IMR-90 (cell line): ENCODE measurements at regions not wholly inside any gene's neighbourhood (a gene's known extent, or its start where the extent isn't known, plus 50 kb on each side); places are given as distances from the start of the nearest gene placed in this dataset.

ENCODE experiments used
- ATAC-seq: fragments of 200-7000 bp; cut with Tn5 transposase; 2 replicates; pipeline ENCODE4 v1.9.1; 2020; ENCODE audit warnings: low read depth, mild to moderate bottlenecking, moderate library complexity
- BruUV-seq: library from RNA; stranded (reverse); fragments of 400-500 nt; replicated peaks from 2 replicates; lab custom pipeline; 2021; lab: Mats Ljungman, UMichigan
- CTCF ChIA-PET: fragments of 300-600 bp; formaldehyde crosslinking; extraction: SDS; loops from one replicate; lab custom pipeline; 2021; ENCODE audit warnings: antibody characterized with exemption; lab: Yijun Ruan, JAX
- POLR2A ChIA-PET: fragments of 300-600 bp; sonication (Branson Sonifier 250); formaldehyde crosslinking; loops from one replicate; lab custom pipeline; 2022; ENCODE audit warnings: antibody characterized with exemption; ENCODE audit not compliant: unreplicated experiment; lab: Charles Lee
- DNase-seq: peaks from one replicate; pipeline ENCODE4 v3.0.0; 2013
- H2AFZ ChIP-seq: replicated peaks from 2 replicates; pipeline ENCODE3; 2013; ENCODE audit warnings: low read length, mild to moderate bottlenecking; ENCODE audit not compliant: poor library complexity
- H2AK5ac ChIP-seq: 2 replicates; pipeline ENCODE4 v1.6.1; 2013; ENCODE audit warnings: low read depth, low read length, inconsistent platforms
- H2AK9ac ChIP-seq: replicated peaks from 2 replicates; pipeline ENCODE3; 2013; ENCODE audit warnings: mild to moderate bottlenecking, low read depth, low read length, moderate library complexity; ENCODE audit not compliant: poor library complexity
- H2BK120ac ChIP-seq: 2 replicates; pipeline ENCODE4 v1.6.1; 2013; ENCODE audit warnings: low read depth, low read length, inconsistent platforms
- H2BK15ac ChIP-seq: 3 replicates; pipeline ENCODE4 v1.6.1; 2013; ENCODE audit warnings: low read depth, low read length, inconsistent platforms
- H2BK20ac ChIP-seq: 2 replicates; pipeline ENCODE4 v1.6.1; 2013; ENCODE audit warnings: low read depth, mild to moderate bottlenecking, inconsistent platforms, low read length, moderate library complexity
- H2BK5ac ChIP-seq: 2 replicates; pipeline ENCODE4 v1.6.1; 2013; ENCODE audit warnings: mild to moderate bottlenecking, low read depth, low read length, inconsistent platforms; ENCODE audit not compliant: poor library complexity, severe bottlenecking
- H3K14ac ChIP-seq: replicated peaks from 2 replicates; pipeline ENCODE4 v1.6.1; 2013; ENCODE audit warnings: low read depth, low read length, inconsistent platforms
- H3K18ac ChIP-seq: 2 replicates; pipeline ENCODE4 v1.6.1; 2013; ENCODE audit warnings: low read depth, low read length, control low read depth
- H3K23ac ChIP-seq: 2 replicates; pipeline ENCODE4 v1.6.1; 2013; ENCODE audit warnings: low read depth, low read length, inconsistent platforms
- H3K27ac ChIP-seq: 2 replicates; pipeline ENCODE4 v1.5.1; 2013; ENCODE audit warnings: mild to moderate bottlenecking, control low read depth, low read length; ENCODE audit not compliant: insufficient read depth
- H3K27me3 ChIP-seq: 2 replicates; pipeline ENCODE4 v1.6.1; 2013; ENCODE audit warnings: low read length; ENCODE audit not compliant: control insufficient read depth, insufficient read depth
- H3K36me3 ChIP-seq: 2 replicates; pipeline ENCODE4 v1.6.1; 2013; ENCODE audit warnings: low read length, mixed read lengths; ENCODE audit not compliant: control insufficient read depth, insufficient read depth
- H3K4ac ChIP-seq: 2 replicates; pipeline ENCODE4 v1.6.1; 2013; ENCODE audit warnings: low read depth, low read length, inconsistent platforms
- H3K4me1 ChIP-seq: 2 replicates; pipeline ENCODE4 v1.6.1; 2013; ENCODE audit warnings: low read length, mixed read lengths; ENCODE audit not compliant: control insufficient read depth, insufficient read depth
- H3K4me2 ChIP-seq: 2 replicates; pipeline ENCODE4 v1.6.1; 2013; ENCODE audit warnings: low read depth, mild to moderate bottlenecking, control low read depth, low read length, moderate library complexity
- H3K4me3 ChIP-seq: 2 replicates; pipeline ENCODE4 v1.5.1; 2013; ENCODE audit warnings: low read depth, mild to moderate bottlenecking, control low read depth, low read length, moderate library complexity; ENCODE audit not compliant: insufficient read depth
- H3K56ac ChIP-seq: 2 replicates; pipeline ENCODE4 v1.6.1; 2013; ENCODE audit warnings: low read length, inconsistent platforms; ENCODE audit not compliant: insufficient read depth; ENCODE audit errors: extremely low read depth
- H3K79me1 ChIP-seq, 2 experiments: 2 replicates each; pipeline ENCODE4 v1.6.1; 2013; ENCODE audit warnings: low read length in 2 of 2, inconsistent platforms in 1 of 2, low read depth in 1 of 2
- H3K9ac ChIP-seq: 2 replicates; pipeline ENCODE4 v1.6.1; 2013; ENCODE audit warnings: low read depth, low read length, control low read depth
- H3K9me1 ChIP-seq: 2 replicates; pipeline ENCODE4 v1.6.1; 2013; ENCODE audit warnings: low read length, inconsistent platforms; ENCODE audit not compliant: insufficient read depth
- H3K9me3 ChIP-seq: 2 replicates; pipeline ENCODE4 v1.6.1; 2013; ENCODE audit warnings: low read length; ENCODE audit not compliant: control insufficient read depth, insufficient read depth
- H4K20me1 ChIP-seq: 2 replicates; pipeline ENCODE4 v1.6.1; 2013; ENCODE audit warnings: low read length, inconsistent platforms; ENCODE audit not compliant: insufficient read depth
- H4K5ac ChIP-seq: 2 replicates; pipeline ENCODE4 v1.6.1; 2013; ENCODE audit warnings: mild to moderate bottlenecking, low read depth, low read length, control low read depth
- H4K8ac ChIP-seq, 2 experiments: 2 replicates each; pipeline ENCODE4 v1.6.1; 2013; ENCODE audit warnings: low read depth in 2 of 2, low read length in 2 of 2, control low read depth in 1 of 2, inconsistent platforms in 1 of 2
- H4K91ac ChIP-seq: 2 replicates; pipeline ENCODE4 v1.6.1; 2013; ENCODE audit warnings: low read depth, low read length, inconsistent platforms; ENCODE audit not compliant: insufficient read depth
- FOS ChIP-seq: fragments of 150-350 bp; IDR thresholded peaks from 2 replicates; pipeline ENCODE4 v1.6.1; 2016; ENCODE audit warnings: low read depth, low read length
- MAFK ChIP-seq: IDR thresholded peaks from 2 replicates; pipeline ENCODE4 v1.6.1; 2012; ENCODE audit warnings: low read depth, low read length, improper control_type of control experiment
- NFE2L2 ChIP-seq: fragments of 150-350 bp; IDR thresholded peaks from 2 replicates; pipeline ENCODE4 v1.6.1; 2016; ENCODE audit warnings: low read depth, mild to moderate bottlenecking, low read length
- WGBS, 2 experiments: methylation state at CpG; one replicate each; pipeline versions ENCODE4 v1.1.5 to v1.1.7; 2013; ENCODE audit warnings: missing lambda C conversion rate in 2 of 2; ENCODE audit not compliant: insufficient read length in 1 of 2; ENCODE audit errors: extremely low coverage in 2 of 2; 5-methylcytosine and 5-hydroxymethylcytosine counted together
- dilution Hi-C: fragments of 300-500 bp; cut with HindIII; formaldehyde crosslinking; loops from one replicate; pipeline ENCODE4 v1.14.3; 2018; ENCODE audit warnings: low sequenced_read_pairs; ENCODE audit not compliant: unreplicated experiment
- in situ Hi-C: fragments of 300-500 bp; cut with MboI; formaldehyde crosslinking; loops from 3 replicates; pipeline ENCODE4 v1.14.3; 2019; ENCODE audit warnings: low sequenced_read_pairs, inconsistent platforms, mixed read lengths
- intact Hi-C: fragments of 100-400 bp; cut with micrococcal nuclease; formaldehyde crosslinking; loops from 2 replicates; pipeline ENCODE4 v1.10.0; 2022
- TF ChIP-seq, protein P1 (sequence below): conservative IDR thresholded peaks from 2 replicates; pipeline ENCODE4 v1.5.1; 2012; ENCODE audit warnings: mild to moderate bottlenecking, low read depth, low read length, improper control_type of control experiment

DNA sequence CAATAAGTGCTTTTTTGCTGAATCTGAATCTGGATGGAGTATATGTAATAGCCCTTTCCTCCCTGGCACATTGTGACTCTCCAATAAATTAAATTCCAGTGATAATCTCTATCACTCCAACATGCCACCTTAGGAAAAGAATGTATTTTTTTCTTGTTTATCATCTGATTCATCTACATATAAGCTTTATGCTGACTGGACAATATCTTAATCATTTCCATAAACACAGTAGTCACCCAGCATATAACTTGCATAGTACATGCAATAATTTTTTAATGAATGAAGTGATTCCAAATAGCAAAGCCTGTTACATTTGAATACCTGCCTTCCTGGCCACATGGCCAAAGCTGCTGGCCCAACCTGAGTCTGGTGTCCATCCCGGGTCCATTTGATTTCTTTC, 477.6 kb upstream of the USP24 start:
- Histone ChIP-seq H4K8ac (no peak overlapping the region), H3K36me3 (no peaks in the 10 kb centered on the region), H2BK15ac (peak overlapping the region; percentile 97; the same call in 1 of the 3 replicates), H2BK5ac (no peak overlapping the region), H2AK9ac (no peak overlapping the region), H2AK5ac (no peak overlapping the region), H4K20me1 (no peaks in the 10 kb centered on the region), H3K27ac (no peak overlapping the region), H4K91ac (no peak overlapping the region), H3K18ac (no peak overlapping the region), H3K56ac (no peak overlapping the region), H3K4me3 (no peak overlapping the region), H4K5ac (0 out of 2 replicates have a peak overlapping the region, but pooled peaks have one; percentile 24), H3K9me1 (peaks cover 17% of the 10 kb centered on the region), H3K27me3 (no peaks in the 10 kb centered on the region), H3K9ac (no peak overlapping the region), H2AFZ (no peak overlapping the region), H3K9me3 (no peaks in the 10 kb centered on the region), H3K14ac (no peak overlapping the region), H3K4me1 (peaks cover 22% of the 10 kb centered on the region), H3K79me1 (no peaks in the 10 kb centered on the region), H2BK120ac (peak overlapping the region; percentile 32; the same call in 1 of the 2 replicates), H2BK20ac (no peak overlapping the region), H3K23ac (no peak overlapping the region), H3K4me2 (no peak overlapping the region), H3K4ac (no peak overlapping the region)
- BruUV-seq = no TSS peak
- POLR2A ChIA-PET = no interaction called here
- in situ Hi-C loops (no loop called here), dilution Hi-C loops (no loop called here), intact Hi-C loops (no loop called here)
- CTCF ChIA-PET = interaction anchor here (1.1 kb wide), 1 partner anchor 214 kb away, joined by 3 read pairs; no protein-coding TSS in a partner anchor
- ATAC-seq = no peak
- peak; percentile 98 for TF ChIP-seq MAFK
- TF ChIP-seq, protein P1, sequence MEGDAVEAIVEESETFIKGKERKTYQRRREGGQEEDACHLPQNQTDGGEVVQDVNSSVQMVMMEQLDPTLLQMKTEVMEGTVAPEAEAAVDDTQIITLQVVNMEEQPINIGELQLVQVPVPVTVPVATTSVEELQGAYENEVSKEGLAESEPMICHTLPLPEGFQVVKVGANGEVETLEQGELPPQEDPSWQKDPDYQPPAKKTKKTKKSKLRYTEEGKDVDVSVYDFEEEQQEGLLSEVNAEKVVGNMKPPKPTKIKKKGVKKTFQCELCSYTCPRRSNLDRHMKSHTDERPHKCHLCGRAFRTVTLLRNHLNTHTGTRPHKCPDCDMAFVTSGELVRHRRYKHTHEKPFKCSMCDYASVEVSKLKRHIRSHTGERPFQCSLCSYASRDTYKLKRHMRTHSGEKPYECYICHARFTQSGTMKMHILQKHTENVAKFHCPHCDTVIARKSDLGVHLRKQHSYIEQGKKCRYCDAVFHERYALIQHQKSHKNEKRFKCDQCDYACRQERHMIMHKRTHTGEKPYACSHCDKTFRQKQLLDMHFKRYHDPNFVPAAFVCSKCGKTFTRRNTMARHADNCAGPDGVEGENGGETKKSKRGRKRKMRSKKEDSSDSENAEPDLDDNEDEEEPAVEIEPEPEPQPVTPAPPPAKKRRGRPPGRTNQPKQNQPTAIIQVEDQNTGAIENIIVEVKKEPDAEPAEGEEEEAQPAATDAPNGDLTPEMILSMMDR = no peak
- no peak for TF ChIP-seq NFE2L2
- no peak for TF ChIP-seq FOS
- WGBS, 2 experiments = no CpG with 5 or more reads among the region's 1 CpG
- DNase-seq = no peak
